SK-N-SH treated with all-trans-retinoic acid at 6 μM for 48 hours (cell line): ENCODE measurements at regions not wholly inside any gene's neighbourhood (a gene's known extent, or its start where the extent isn't known, plus 50 kb on each side); places are given as distances from the start of the nearest gene placed in this dataset.

Experiments used
- ATAC-seq: fragments of 200-7000 bp; cut with Tn5 transposase; 3 replicates; pipeline ENCODE4 v1.9.1; 2020; ENCODE audit warnings: mild to moderate bottlenecking, moderate library complexity
- ARNTL ChIP-seq: fragments of 450-650 bp; formaldehyde crosslinking; IDR thresholded peaks from 2 replicates; pipeline ENCODE4 v1.5.0; 2020; ENCODE audit warnings: low read depth, mild to moderate bottlenecking, moderate library complexity, borderline replicate concordance
- BACH2 ChIP-seq: fragments of 250-450 bp; sonication (Bioruptor Pico); IDR thresholded peaks from 2 replicates; pipeline ENCODE4 v1.9.0; 2021; ENCODE audit warnings: mild to moderate bottlenecking, borderline replicate concordance
- CREB5 ChIP-seq: fragments of 250-450 bp; sonication (Bioruptor Pico); IDR thresholded peaks from 2 replicates; pipeline ENCODE4 v1.5.1; 2020; ENCODE audit warnings: low read depth, mild to moderate bottlenecking, moderate library complexity
- CSDC2 ChIP-seq: fragments of 250-450 bp; sonication (Bioruptor Pico); IDR thresholded peaks from 2 replicates; pipeline ENCODE4 v1.5.0; 2020; ENCODE audit warnings: mild to moderate bottlenecking, moderate library complexity
- ESRRG ChIP-seq: fragments of 250-450 bp; sonication (Bioruptor Pico); IDR thresholded peaks from 2 replicates; pipeline ENCODE4 v1.6.1; 2021; ENCODE audit warnings: mild to moderate bottlenecking
- GLIS3 ChIP-seq: fragments of 250-450 bp; sonication (Bioruptor Pico); IDR thresholded peaks from 2 replicates; pipeline ENCODE4 v1.5.0; 2020; ENCODE audit warnings: mild to moderate bottlenecking, moderate library complexity
- ISL1 ChIP-seq: fragments of 250-450 bp; sonication (Bioruptor Pico); IDR thresholded peaks from 2 replicates; pipeline ENCODE4 v2.1.2; 2022; ENCODE audit warnings: mild to moderate bottlenecking, moderate library complexity
- PATZ1 ChIP-seq: fragments of 250-450 bp; sonication (Bioruptor Pico); IDR thresholded peaks from 2 replicates; pipeline ENCODE4 v1.8.0; 2020; ENCODE audit warnings: mild to moderate bottlenecking, moderate library complexity, borderline replicate concordance
- PPARA ChIP-seq: fragments of 250-450 bp; sonication (Bioruptor Pico); IDR thresholded peaks from 2 replicates; pipeline ENCODE4 v1.5.0; 2020; ENCODE audit warnings: mild to moderate bottlenecking, borderline replicate concordance
- RARB ChIP-seq: fragments of 250-450 bp; sonication (Bioruptor Pico); IDR thresholded peaks from 2 replicates; pipeline ENCODE4 v1.8.0; 2021; ENCODE audit warnings: mild to moderate bottlenecking, moderate library complexity
- SNAI2 ChIP-seq: fragments of 250-450 bp; sonication (Bioruptor Pico); IDR thresholded peaks from 2 replicates; pipeline ENCODE4 v1.5.0; 2020; ENCODE audit warnings: mild to moderate bottlenecking, moderate library complexity
- TCF4 ChIP-seq: fragments of 250-450 bp; sonication (Bioruptor Pico); IDR thresholded peaks from 2 replicates; pipeline ENCODE4 v1.8.0; 2021; ENCODE audit warnings: mild to moderate bottlenecking, moderate library complexity, borderline replicate concordance
- TOX ChIP-seq: fragments of 250-450 bp; sonication (Bioruptor Pico); IDR thresholded peaks from 2 replicates; pipeline ENCODE4 v1.8.0; 2021; ENCODE audit warnings: mild to moderate bottlenecking, moderate library complexity, borderline replicate concordance
- ZC3H10 ChIP-seq: fragments of 250-450 bp; sonication (Bioruptor Pico); IDR thresholded peaks from 2 replicates; pipeline ENCODE4 v1.5.1; 2021; ENCODE audit warnings: mild to moderate bottlenecking, moderate library complexity
- ZFP3 ChIP-seq: fragments of 250-450 bp; sonication (Bioruptor Pico); IDR thresholded peaks from 2 replicates; pipeline ENCODE4 v1.5.0; 2020; ENCODE audit warnings: mild to moderate bottlenecking, moderate library complexity
- ZFP30 ChIP-seq: fragments of 450-650 bp; formaldehyde crosslinking; IDR thresholded peaks from 2 replicates; pipeline ENCODE4 v1.5.0; 2022; ENCODE audit warnings: mild to moderate bottlenecking, moderate library complexity
- ZNF565 ChIP-seq: fragments of 450-650 bp; formaldehyde crosslinking; conservative IDR thresholded peaks from 2 replicates; pipeline ENCODE4 v1.5.0; 2020; ENCODE audit warnings: low read depth, mild to moderate bottlenecking, moderate library complexity
- ZNF70 ChIP-seq: fragments of 450-650 bp; formaldehyde crosslinking; IDR thresholded peaks from 2 replicates; pipeline ENCODE4 v1.5.0; 2020; ENCODE audit warnings: mild to moderate bottlenecking, moderate library complexity
- ZNF8 ChIP-seq: fragments of 450-650 bp; formaldehyde crosslinking; IDR thresholded peaks from 2 replicates; pipeline ENCODE4 v1.5.0; 2020; ENCODE audit warnings: mild to moderate bottlenecking, moderate library complexity
- TF ChIP-seq, protein P1 (sequence below): fragments of 250-450 bp; sonication (Bioruptor Pico); IDR thresholded peaks from 2 replicates; pipeline ENCODE4 v1.5.1; 2021; ENCODE audit warnings: mild to moderate bottlenecking, moderate library complexity
- TF ChIP-seq, protein P2 (sequence below): fragments of 250-450 bp; sonication (Bioruptor Pico); IDR thresholded peaks from 2 replicates; pipeline ENCODE4 v1.8.0; 2021; ENCODE audit warnings: low read depth, mild to moderate bottlenecking, moderate library complexity, borderline replicate concordance

- no peak for ATAC-seq
- TF ChIP-seq GLIS3 (CRISPR knock-in tag) = no peak
- TF ChIP-seq, protein P1, sequence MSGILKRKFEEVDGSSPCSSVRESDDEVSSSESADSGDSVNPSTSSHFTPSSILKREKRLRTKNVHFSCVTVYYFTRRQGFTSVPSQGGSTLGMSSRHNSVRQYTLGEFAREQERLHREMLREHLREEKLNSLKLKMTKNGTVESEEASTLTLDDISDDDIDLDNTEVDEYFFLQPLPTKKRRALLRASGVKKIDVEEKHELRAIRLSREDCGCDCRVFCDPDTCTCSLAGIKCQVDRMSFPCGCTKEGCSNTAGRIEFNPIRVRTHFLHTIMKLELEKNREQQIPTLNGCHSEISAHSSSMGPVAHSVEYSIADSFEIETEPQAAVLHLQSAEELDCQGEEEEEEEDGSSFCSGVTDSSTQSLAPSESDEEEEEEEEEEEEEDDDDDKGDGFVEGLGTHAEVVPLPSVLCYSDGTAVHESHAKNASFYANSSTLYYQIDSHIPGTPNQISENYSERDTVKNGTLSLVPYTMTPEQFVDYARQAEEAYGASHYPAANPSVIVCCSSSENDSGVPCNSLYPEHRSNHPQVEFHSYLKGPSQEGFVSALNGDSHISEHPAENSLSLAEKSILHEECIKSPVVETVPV (CRISPR knock-in tag) = no peak
- TF ChIP-seq, all 23 proteins: peak for 0
Observed at GRCh38 chr10:128373831-128374230, 247.6 kb upstream of the MKI67 start.

DNA sequence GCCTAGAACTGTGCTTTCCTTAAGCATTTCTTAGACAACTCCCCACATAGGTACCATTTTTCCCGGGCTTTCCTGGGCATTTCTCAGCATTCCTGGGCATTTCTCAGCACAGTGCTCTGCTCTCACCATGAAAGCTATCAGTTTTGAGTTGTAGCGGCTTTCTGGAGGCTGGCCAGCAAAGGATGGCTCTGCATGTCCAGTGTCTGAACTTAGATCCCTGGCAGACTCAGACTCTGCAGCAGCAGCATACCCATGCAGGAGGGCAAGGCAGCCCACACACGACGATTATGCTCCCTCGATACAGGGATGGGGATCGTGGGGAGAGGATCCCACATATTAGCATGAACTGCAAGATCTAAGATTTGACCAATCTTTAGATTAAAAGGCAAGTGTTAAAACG, 248.9 kb upstream of the MKI67 start:
- TF ChIP-seq CSDC2 (no peak), ZNF8 (no peak), TOX (no peak), ZFP30 (no peak)
- no peak for ATAC-seq

GRCh38 chr10:128377364-128377987, 251.3 kb upstream of the MKI67 start:
- no peak for ATAC-seq

GRCh38 chr10:128377988-128378387, 251.8 kb upstream of the MKI67 start:
- TF ChIP-seq, protein P1 (CRISPR knock-in tag) = no peak
- ATAC-seq = no peak

More at GRCh38 chr10:128377364-128377987, 251.3 kb upstream of the MKI67 start:
- TF ChIP-seq, protein P2, sequence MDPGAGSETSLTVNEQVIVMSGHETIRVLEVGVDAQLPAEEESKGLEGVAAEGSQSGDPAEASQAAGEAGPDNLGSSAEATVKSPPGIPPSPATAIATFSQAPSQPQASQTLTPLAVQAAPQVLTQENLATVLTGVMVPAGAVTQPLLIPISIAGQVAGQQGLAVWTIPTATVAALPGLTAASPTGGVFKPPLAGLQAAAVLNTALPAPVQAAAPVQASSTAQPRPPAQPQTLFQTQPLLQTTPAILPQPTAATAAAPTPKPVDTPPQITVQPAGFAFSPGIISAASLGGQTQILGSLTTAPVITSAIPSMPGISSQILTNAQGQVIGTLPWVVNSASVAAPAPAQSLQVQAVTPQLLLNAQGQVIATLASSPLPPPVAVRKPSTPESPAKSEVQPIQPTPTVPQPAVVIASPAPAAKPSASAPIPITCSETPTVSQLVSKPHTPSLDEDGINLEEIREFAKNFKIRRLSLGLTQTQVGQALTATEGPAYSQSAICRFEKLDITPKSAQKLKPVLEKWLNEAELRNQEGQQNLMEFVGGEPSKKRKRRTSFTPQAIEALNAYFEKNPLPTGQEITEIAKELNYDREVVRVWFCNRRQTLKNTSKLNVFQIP = no peak
- TF ChIP-seq ZFP30 (no peak), TCF4 (CRISPR knock-in tag) (no peak), ISL1 (no peak), ZC3H10 (no peak), BACH2 (no peak), PATZ1 (no peak), PPARA (no peak), RARB (CRISPR knock-in tag) (no peak), ZNF70 (CRISPR knock-in tag) (no peak), ZNF8 (no peak), ARNTL (CRISPR knock-in tag) (no peak), GLIS3 (CRISPR knock-in tag) (no peak), ZFP3 (CRISPR knock-in tag) (no peak), SNAI2 (CRISPR knock-in tag) (no peak), ESRRG (CRISPR knock-in tag) (no peak)
- TF ChIP-seq, protein P1 (CRISPR knock-in tag) = no peak

DNA sequence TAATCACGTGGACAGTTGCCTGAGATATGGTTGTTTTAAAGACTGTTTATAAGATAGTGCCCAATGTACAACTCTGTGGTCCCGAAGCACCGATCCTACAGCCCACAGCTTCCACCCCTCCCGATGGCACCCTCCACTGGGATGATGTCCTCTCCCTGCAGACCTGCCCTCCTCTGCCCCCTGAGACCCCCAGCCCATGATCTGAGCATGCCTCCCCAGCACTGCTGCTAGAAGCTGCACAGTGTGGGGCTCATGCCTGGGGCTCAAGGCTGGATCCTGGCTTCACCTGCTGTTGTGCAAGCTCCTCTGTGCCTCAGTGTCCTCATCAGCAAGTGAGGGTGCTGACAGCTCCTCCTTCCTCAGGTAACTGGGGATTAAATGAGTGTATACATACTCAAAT, 254.7 kb upstream of the MKI67 start:
- ATAC-seq = no peak
- TF ChIP-seq PATZ1 (no peak), ZC3H10 (no peak), CREB5 (no peak), ZFP30 (no peak), ZNF565 (no peak)
- TF ChIP-seq, protein P1 (CRISPR knock-in tag) = no peak
- TF ChIP-seq, protein P2 = no peak
